Lower leg skin (tissue), 4 donors: ENCODE measurements at regions not wholly inside any gene's neighbourhood (a gene's known extent, or its start where the extent isn't known, plus 50 kb on each side); places are given as distances from the start of the nearest gene placed in this dataset.

Experiments
- DNase-seq, 2 donors: peaks; one replicate each; pipeline ENCODE4 v3.0.0-alpha.2; 2019; ENCODE audit warnings: low spot score in 2 of 2
- H3K4me3 ChIP-seq: fragments of 200-600 bp; sonication (generic); 2 replicates; pipeline ENCODE4 v1.5.1; 2017; ENCODE audit warnings: mild to moderate bottlenecking, low read depth; ENCODE audit not compliant: poor library complexity, severe bottlenecking
- CTCF ChIP-seq, 3 donors: fragments of 450-650 bp; IDR thresholded peaks; one replicate each; pipeline ENCODE4 v1.5.1; 2016; ENCODE audit warnings: antibody characterized with exemption in 3 of 3, mild to moderate bottlenecking in 3 of 3, moderate library complexity in 2 of 3
- POLR2A ChIP-seq, 2 donors: fragments of 450-650 bp; IDR thresholded peaks; one replicate each; pipeline ENCODE4 v1.6.1; 2016 to 2017; ENCODE audit warnings: antibody characterized with exemption in 2 of 2, mild to moderate bottlenecking in 1 of 2, moderate library complexity in 1 of 2
- WGBS, 2 donors: methylation state at CpG; one replicate each; pipeline ENCODE4 v1.1.5; 2018; 5-methylcytosine and 5-hydroxymethylcytosine counted together
- intact Hi-C: fragments of 100-400 bp; cut with DNase I; formaldehyde crosslinking; loops from one replicate; pipeline ENCODE4 v1.15.0; 2023; ENCODE audit warnings: low total_unique reads

DNA sequence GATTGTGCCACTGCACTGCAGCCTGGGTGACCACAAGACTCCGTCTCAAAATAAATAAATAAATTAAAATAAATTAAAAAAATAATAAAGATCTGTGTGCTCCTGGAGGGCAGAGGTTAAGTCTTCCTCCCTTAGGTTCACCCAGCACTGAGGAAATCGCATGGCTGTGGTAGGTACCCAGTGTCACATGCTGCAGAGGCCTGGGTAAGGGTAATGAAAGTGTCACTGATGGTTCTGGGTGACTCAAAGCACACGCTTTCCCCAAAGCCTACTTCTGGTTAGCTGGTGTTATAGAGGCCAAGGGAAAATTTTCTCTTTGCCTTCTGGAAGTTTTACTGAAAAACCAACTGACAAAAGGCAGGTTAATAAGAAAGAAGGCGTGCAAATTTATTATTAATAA, 88.8 kb upstream of the ITGB1 start:
- intact Hi-C loops: no loop called here
- no peak for DNase-seq
- WGBS, 2 donors: 94 to 96% methylated on average over 4 of the region's 4 CpGs
- no peak overlapping the region for H3K4me3 ChIP-seq
- no peak for TF ChIP-seq CTCF (IDR thresholded peaks at IDR 0.05)
- no peak for TF ChIP-seq POLR2A (IDR thresholded peaks at IDR 0.05)

DNA sequence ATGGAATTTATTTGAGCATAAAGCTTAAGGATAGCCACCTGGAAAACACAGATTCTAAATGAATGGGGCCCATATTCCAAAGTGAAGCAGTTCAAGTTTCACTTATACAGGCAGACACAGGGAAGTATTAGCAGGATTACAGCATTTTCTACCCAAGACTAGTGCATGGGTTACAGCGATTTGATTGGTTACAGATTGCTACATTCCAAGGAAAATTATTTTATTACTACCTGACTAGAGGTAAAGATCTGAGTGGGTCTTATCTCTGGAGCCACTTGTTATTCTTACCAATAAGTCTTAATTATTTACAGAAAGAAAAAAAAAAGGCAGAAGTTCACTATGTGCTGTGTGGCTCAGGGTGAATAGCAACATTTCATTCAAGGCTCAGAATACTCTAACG, 87.4 kb upstream of the ITGB1 start:
- intact Hi-C loops: no loop called here
- no peak overlapping the region for H3K4me3 ChIP-seq
- TF ChIP-seq POLR2A (IDR thresholded peaks at IDR 0.05): no peak
- TF ChIP-seq CTCF (IDR thresholded peaks at IDR 0.05): no peak
- WGBS, 2 donors: 79 to 80% methylated on average over 2 of the region's 2 CpGs
- DNase-seq: no peak

DNA sequence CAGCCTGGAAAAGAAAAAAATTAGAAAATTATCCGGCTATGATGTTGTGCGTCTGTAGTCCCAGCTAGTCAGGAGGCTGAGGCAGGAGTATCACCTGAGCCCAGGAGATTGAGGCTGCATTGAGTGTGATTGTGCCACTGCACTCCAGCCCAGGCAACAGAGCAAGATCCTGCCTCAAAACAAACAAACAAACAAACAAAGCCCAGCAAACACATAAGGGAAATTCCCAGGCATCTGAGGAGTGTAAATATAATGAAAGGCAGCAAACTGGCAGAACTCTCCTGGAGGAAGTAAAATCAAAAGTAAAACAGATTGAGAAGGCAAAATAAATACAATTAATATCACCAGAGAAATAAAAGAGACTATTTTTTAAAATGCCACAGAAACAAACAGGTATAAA, 84.5 kb upstream of the ITGB1 start:
- intact Hi-C loops: no loop called here
- 79 to 93% methylated on average over 2 of the region's 2 CpGs for whole genome bisulfite sequencing, 2 donors

DNA sequence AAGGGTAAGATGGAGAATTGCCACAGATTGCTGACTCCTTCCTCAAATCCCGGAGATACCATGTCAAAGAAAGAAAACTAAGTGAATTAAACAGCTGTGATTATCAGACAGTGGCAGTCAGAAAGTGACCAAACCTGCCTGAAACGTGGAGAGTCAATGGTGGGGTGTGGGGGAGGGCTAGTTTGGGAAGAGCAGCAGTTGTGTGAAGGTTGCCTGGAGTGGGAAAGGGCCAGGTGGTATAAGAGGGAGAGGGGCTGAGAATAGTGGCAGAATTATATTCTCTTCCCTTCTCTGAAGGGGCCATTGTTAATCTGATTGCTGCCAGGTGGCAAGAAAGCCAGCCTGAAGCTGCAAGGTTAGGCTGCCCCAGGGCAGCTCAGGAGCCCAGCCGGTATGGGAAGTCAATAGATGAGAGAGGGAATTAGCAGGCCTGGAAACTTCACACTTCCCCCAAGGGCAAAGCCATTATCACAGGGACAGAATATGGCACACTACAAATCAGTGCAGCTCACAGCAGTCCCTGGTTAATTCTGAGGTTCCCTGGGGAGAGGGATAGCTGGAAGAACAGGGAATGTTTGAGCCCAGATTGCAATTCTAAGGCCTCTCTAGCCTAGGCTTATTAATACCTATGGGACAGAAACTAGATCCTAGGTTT, 83.9 kb upstream of the ITGB1 start:
- intact Hi-C loops: no loop called here
- no peak for TF ChIP-seq POLR2A (IDR thresholded peaks at IDR 0.05)
- no peak for DNase-seq
- H3K4me3 ChIP-seq: no peak overlapping the region
- WGBS, 2 donors: 60 to 69% methylated on average over 3 of the region's 3 CpGs

More for the DNA sequence above, 84.5 kb upstream of the ITGB1 start:
- no peak for DNase-seq
- no peak for TF ChIP-seq CTCF (IDR thresholded peaks at IDR 0.05)
- no peak for TF ChIP-seq POLR2A (IDR thresholded peaks at IDR 0.05)
- H3K4me3 ChIP-seq: no peak overlapping the region

DNA sequence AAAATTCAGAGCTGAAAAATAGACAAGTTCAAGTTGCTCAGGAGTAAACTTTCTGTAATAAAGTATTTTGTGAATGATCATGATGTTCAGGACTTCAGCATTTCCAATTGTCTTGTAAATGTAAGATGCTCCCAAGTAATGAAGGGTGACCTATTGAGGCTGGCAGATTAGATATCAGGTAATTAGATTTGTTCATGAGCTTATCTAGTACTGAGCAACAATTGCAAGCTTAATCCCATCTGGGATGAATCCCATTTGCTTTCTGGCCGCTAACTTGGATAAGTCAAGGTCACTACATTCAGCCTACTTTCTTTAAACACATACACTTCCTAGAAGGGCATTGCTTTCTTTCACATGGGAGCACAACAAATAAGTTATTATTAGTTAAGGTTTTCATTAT, 82.4 kb upstream of the ITGB1 start:
- no peak for DNase-seq

GRCh38 chr10:33039181-33039580, 81.2 kb upstream of the ITGB1 start:
- no peak for DNase-seq
- intact Hi-C loops: no loop called here
- WGBS, 2 donors: 78 to 80% methylated on average over 1 of the region's 1 CpG
- TF ChIP-seq POLR2A (IDR thresholded peaks at IDR 0.05) (no peak), CTCF (IDR thresholded peaks at IDR 0.05) (no peak)
- H3K4me3 ChIP-seq: no peak overlapping the region

More for the DNA sequence above, 82.4 kb upstream of the ITGB1 start:
- H3K4me3 ChIP-seq: no peak overlapping the region
- WGBS, 2 donors: 87 to 90% methylated on average over 1 of the region's 1 CpG
- TF ChIP-seq POLR2A (IDR thresholded peaks at IDR 0.05) (no peak), CTCF (IDR thresholded peaks at IDR 0.05) (no peak)
- intact Hi-C loops: no loop called here
